GM23338 (cell line): ENCODE measurements at regions not wholly inside any gene's neighbourhood (a gene's known extent, or its start where the extent isn't known, plus 50 kb on each side); places are given as distances from the start of the nearest gene placed in this dataset.
"Not testable (repeated sequence)": the region's sequence is repeated elsewhere in the genome, so short reads cannot be mapped to it uniquely, and the experiment has no call there.

ENCODE experiments used
- ATAC-seq: fragments of 200-7000 bp; cut with Tn5 transposase; 3 replicates; pipeline ENCODE4 v1.9.1; 2020
- DNase-seq: peaks from one replicate; pipeline ENCODE4 v3.0.0-alpha.2; 2015; ENCODE audit warnings: low spot score
- H2AFZ ChIP-seq: fragments of 200-600 bp; sonication (generic); 2 replicates; pipeline ENCODE4 v1.8.0; 2016; ENCODE audit warnings: antibody characterized with exemption, mild to moderate bottlenecking, moderate library complexity
- H3F3A ChIP-seq: fragments of 200-600 bp; sonication (generic); replicated peaks from 2 replicates; pipeline ENCODE4 v1.8.0; 2017; ENCODE audit warnings: antibody characterized with exemption, mixed run types, low read depth
- H3K27ac ChIP-seq: fragments of 200-600 bp; sonication (generic); 2 replicates; pipeline ENCODE4 v1.6.1; 2016; ENCODE audit warnings: low read depth
- H3K27me3 ChIP-seq: fragments of 200-600 bp; sonication (generic); 2 replicates; pipeline ENCODE4 v1.8.0; 2016; ENCODE audit warnings: mild to moderate bottlenecking, mixed run types, moderate library complexity; ENCODE audit not compliant: insufficient read depth
- H3K36me3 ChIP-seq: fragments of 200-600 bp; sonication (generic); 2 replicates; pipeline ENCODE4 v1.8.0; 2016; ENCODE audit warnings: mild to moderate bottlenecking; ENCODE audit not compliant: insufficient read depth
- H3K4me1 ChIP-seq: fragments of 200-600 bp; sonication (generic); 2 replicates; pipeline ENCODE4 v1.8.0; 2016; ENCODE audit warnings: mild to moderate bottlenecking, moderate library complexity; ENCODE audit not compliant: insufficient read depth
- H3K4me2 ChIP-seq: fragments of 200-600 bp; sonication (generic); 2 replicates; pipeline ENCODE4 v1.7.1; 2017; ENCODE audit warnings: mixed run types
- H3K4me3 ChIP-seq: fragments of 200-600 bp; sonication (generic); 2 replicates; pipeline ENCODE4 v1.6.1; 2016; ENCODE audit warnings: mixed run types
- H3K79me2 ChIP-seq: fragments of 200-600 bp; sonication (generic); replicated peaks from 2 replicates; pipeline ENCODE4 v1.8.0; 2017; ENCODE audit warnings: mild to moderate bottlenecking; ENCODE audit not compliant: insufficient read depth
- H3K9me2 ChIP-seq: fragments of 200-600 bp; sonication (generic); 2 replicates; pipeline ENCODE4 v1.8.0; 2017; ENCODE audit not compliant: insufficient read depth
- H4K20me1 ChIP-seq: fragments of 200-600 bp; sonication (generic); replicated peaks from 2 replicates; pipeline ENCODE4 v1.8.0; 2017; ENCODE audit warnings: mild to moderate bottlenecking; ENCODE audit not compliant: insufficient read depth
- H3K27ac Mint-ChIP-seq: 2 replicates; pipeline ENCODE4 v1.8.0; 2020; ENCODE audit warnings: inconsistent platforms, mild to moderate bottlenecking, moderate library complexity, mixed read lengths
- H3K27me3 Mint-ChIP-seq: 3 replicates; pipeline ENCODE4 v1.8.0; 2022; ENCODE audit warnings: low read depth, mild to moderate bottlenecking, moderate library complexity, mixed read lengths, inconsistent platforms; ENCODE audit not compliant: insufficient read depth, poor library complexity
- H3K36me3 Mint-ChIP-seq: 3 replicates; pipeline ENCODE4 v1.8.0; 2021; ENCODE audit warnings: low read depth, mild to moderate bottlenecking, inconsistent platforms, moderate library complexity, mixed read lengths
- H3K4me1 Mint-ChIP-seq: 3 replicates; pipeline ENCODE4 v1.8.0; 2020; ENCODE audit warnings: mild to moderate bottlenecking, inconsistent platforms, mixed read lengths
- H3K4me3 Mint-ChIP-seq: 3 replicates; pipeline ENCODE4 v1.8.0; 2021; ENCODE audit warnings: moderate library complexity, mild to moderate bottlenecking, inconsistent platforms, mixed read lengths
- H3K9me3 Mint-ChIP-seq: 3 replicates; pipeline ENCODE4 v1.8.0; 2020; ENCODE audit warnings: moderate library complexity, mild to moderate bottlenecking, inconsistent platforms, mixed read lengths
- ZNF462 ChIP-seq: fragments of 250-450 bp; sonication (Bioruptor Pico); IDR thresholded peaks from 2 replicates; pipeline ENCODE4 v1.5.0; 2020; ENCODE audit warnings: mild to moderate bottlenecking, moderate library complexity

GRCh38 chr15:77886805-77887448 lies 190.6 kb downstream of the TBC1D2B start (continued):
- TF ChIP-seq ZNF462 (CRISPR knock-in tag), result no peak

GRCh38 chr15:77885877-77886500 lies 191.5 kb downstream of the TBC1D2B start:
- not testable (repeated sequence) for H3K79me2 ChIP-seq, H3K9me2 ChIP-seq, H3K4me1 ChIP-seq, H2AFZ ChIP-seq, H3K27ac ChIP-seq, H3K4me2 ChIP-seq, ATAC-seq, H3K36me3 ChIP-seq, H3K27me3 Mint-ChIP-seq, H3K36me3 Mint-ChIP-seq, DNase-seq, H3F3A ChIP-seq, H3K27ac Mint-ChIP-seq, H3K4me3 Mint-ChIP-seq, H3K27me3 ChIP-seq, H3K4me1 Mint-ChIP-seq, H3K4me3 ChIP-seq, H3K9me3 Mint-ChIP-seq, H4K20me1 ChIP-seq

DNA sequence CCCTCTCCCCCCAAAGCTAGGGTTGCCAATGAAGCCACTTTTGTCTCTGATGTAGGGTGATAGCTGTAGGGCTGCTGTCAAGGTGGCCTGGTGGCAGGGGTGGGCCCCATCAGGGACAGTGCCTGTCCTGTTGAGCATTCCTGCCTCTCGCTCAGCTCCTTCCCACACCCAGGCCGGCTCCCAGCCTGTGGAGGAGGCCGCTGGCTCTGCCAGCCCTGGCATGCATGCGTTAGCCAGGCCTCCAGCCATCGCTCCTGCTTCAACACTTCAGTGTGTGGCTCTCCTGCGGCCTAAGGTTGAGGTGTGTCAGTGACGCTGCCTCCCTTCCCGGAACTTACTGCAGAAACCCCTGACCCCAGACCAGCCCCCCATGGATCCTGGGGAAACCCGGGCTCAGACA lies 194.5 kb downstream of the TBC1D2B start:
- not testable (repeated sequence) for H4K20me1 ChIP-seq, H3K4me3 ChIP-seq, H3K27me3 Mint-ChIP-seq, DNase-seq, H3K36me3 Mint-ChIP-seq, H3K4me1 ChIP-seq, H3K79me2 ChIP-seq, H3K4me2 ChIP-seq, H3K9me2 ChIP-seq, H3K27ac Mint-ChIP-seq, H3K27me3 ChIP-seq, H2AFZ ChIP-seq, H3K27ac ChIP-seq, H3K4me1 Mint-ChIP-seq, H3F3A ChIP-seq, H3K9me3 Mint-ChIP-seq, H3K4me3 Mint-ChIP-seq, H3K36me3 ChIP-seq
- ATAC-seq, result peak; percentile 58
